Lower leg skin (tissue), 4 donors: ENCODE measurements at regions not wholly inside any gene's neighbourhood (a gene's known extent, or its start where the extent isn't known, plus 50 kb on each side); places are given as distances from the start of the nearest gene placed in this dataset.

ENCODE experiments used
- DNase-seq, 2 donors: peaks; one replicate each; pipeline ENCODE4 v3.0.0-alpha.2; 2019; ENCODE audit warnings: low spot score in 2 of 2
- H3K4me3 ChIP-seq: fragments of 200-600 bp; sonication (generic); 2 replicates; pipeline ENCODE4 v1.5.1; 2017; ENCODE audit warnings: mild to moderate bottlenecking, low read depth; ENCODE audit not compliant: poor library complexity, severe bottlenecking
- POLR2A ChIP-seq, 2 donors: fragments of 450-650 bp; IDR thresholded peaks; one replicate each; pipeline ENCODE4 v1.6.1; 2016 to 2017; ENCODE audit warnings: antibody characterized with exemption in 2 of 2, mild to moderate bottlenecking in 1 of 2, moderate library complexity in 1 of 2
- WGBS, 2 donors: methylation state at CpG; one replicate each; pipeline ENCODE4 v1.1.5; 2018; 5-methylcytosine and 5-hydroxymethylcytosine counted together
- intact Hi-C: fragments of 100-400 bp; cut with DNase I; formaldehyde crosslinking; loops from one replicate; pipeline ENCODE4 v1.15.0; 2023; ENCODE audit warnings: low total_unique reads
- TF ChIP-seq, protein P1 (sequence below), 3 donors: fragments of 450-650 bp; IDR thresholded peaks; one replicate each; pipeline ENCODE4 v1.5.1; 2016; ENCODE audit warnings: antibody characterized with exemption in 3 of 3, mild to moderate bottlenecking in 3 of 3, moderate library complexity in 2 of 3

DNA sequence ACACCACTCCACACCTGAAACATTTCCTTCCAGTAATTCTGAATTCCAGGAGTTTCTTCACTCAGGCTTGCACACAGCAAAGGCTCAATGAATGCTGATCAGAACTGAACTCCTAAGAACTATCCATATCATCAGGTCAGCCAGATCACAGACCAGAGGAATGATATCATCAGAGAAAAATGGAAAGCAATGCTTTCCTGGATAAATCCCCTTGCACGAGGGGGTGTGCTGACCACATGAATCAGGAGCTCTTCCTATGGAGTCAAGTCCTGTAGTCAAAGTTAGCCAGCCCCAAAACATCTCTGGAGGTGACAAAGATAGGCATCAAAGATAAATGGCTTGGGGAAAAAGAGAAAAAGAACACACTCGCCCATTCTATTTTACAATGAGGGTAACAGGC lies 83.8 kb upstream of the ACVR2A start:
- WGBS, 2 donors, result 74 to 87% methylated on average over 2 of the region's 2 CpGs
- intact Hi-C loops, result no loop called here
- no peak for DNase-seq
- no peak overlapping the region for H3K4me3 ChIP-seq
- TF ChIP-seq, protein P1, sequence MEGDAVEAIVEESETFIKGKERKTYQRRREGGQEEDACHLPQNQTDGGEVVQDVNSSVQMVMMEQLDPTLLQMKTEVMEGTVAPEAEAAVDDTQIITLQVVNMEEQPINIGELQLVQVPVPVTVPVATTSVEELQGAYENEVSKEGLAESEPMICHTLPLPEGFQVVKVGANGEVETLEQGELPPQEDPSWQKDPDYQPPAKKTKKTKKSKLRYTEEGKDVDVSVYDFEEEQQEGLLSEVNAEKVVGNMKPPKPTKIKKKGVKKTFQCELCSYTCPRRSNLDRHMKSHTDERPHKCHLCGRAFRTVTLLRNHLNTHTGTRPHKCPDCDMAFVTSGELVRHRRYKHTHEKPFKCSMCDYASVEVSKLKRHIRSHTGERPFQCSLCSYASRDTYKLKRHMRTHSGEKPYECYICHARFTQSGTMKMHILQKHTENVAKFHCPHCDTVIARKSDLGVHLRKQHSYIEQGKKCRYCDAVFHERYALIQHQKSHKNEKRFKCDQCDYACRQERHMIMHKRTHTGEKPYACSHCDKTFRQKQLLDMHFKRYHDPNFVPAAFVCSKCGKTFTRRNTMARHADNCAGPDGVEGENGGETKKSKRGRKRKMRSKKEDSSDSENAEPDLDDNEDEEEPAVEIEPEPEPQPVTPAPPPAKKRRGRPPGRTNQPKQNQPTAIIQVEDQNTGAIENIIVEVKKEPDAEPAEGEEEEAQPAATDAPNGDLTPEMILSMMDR (IDR thresholded peaks at IDR 0.05), result no peak
- TF ChIP-seq POLR2A (IDR thresholded peaks at IDR 0.05), result no peak

DNA sequence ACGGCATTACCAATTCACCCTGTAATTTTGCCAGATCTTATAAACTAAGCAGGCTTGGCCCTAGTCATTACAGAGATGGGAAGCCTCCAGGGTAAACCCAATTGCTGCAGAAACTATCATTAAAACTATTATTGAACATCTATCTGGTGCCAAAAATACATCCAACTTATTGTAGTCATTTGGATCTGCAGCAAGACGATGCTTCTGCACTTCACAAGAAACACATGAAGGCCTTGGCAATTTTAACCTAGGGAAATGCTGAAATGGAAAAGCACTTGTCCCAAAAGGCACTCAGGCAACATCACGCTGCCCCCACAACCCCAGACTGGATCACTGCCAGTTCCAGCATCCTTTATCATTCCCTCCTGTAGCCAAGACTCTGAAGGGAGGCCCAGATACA lies 85.3 kb upstream of the ACVR2A start:
- no peak overlapping the region for H3K4me3 ChIP-seq
- 33 to 57% methylated on average over 3 of the region's 3 CpGs for WGBS, 2 donors
- intact Hi-C loops, result no loop called here
- DNase-seq, result no peak
- no peak for TF ChIP-seq POLR2A (IDR thresholded peaks at IDR 0.05)
- TF ChIP-seq, protein P1 (IDR thresholded peaks at IDR 0.05), result no peak

DNA sequence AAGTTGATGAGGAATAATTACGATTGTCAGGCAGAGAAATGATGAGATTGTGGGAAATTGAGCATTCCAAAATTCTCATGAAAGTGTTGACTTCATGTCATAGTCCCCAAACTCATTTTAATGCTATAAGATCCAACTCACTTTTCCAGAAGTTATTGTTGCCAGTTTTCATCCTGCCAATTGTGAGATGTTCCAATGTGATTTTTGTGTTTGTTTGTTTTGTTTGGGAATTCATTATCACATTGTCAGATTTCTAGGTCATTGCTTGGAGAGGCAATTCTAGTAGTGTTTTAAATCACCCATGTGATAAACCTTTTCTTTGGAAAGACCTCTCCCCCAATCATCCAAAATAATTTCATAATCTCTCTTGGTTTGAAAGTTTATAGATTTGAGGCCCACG lies 86.0 kb upstream of the ACVR2A start:
- no peak overlapping the region for H3K4me3 ChIP-seq
- TF ChIP-seq, protein P1 (IDR thresholded peaks at IDR 0.05), result no peak
- TF ChIP-seq POLR2A (IDR thresholded peaks at IDR 0.05), result no peak
- no peak for DNase-seq
- 75 to 79% methylated on average over 2 of the region's 2 CpGs for WGBS, 2 donors
- intact Hi-C loops, result no loop called here

DNA sequence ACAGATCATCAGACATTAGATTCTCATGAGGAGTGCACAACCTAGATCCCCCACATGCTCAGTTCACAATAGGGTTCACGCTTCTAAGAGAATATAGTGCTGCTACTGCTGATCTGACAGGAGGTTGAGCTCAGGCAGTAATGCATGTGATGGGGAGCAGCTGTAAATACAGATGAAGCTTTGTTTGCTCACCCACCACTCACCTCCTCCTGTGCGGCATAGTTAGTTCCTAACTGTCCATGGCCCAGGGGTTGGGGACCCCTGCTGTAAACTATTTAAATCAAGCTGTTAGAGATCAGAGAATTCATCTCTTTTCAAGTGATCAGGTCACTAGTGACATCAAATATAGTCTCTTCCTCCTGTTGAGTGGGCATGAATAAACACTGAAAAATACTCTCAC lies 88.8 kb upstream of the ACVR2A start:
- no peak for DNase-seq
- H3K4me3 ChIP-seq, result no peak overlapping the region
- 81 to 92% methylated on average over 2 of the region's 2 CpGs for WGBS, 2 donors
- TF ChIP-seq POLR2A (IDR thresholded peaks at IDR 0.05), result no peak
- TF ChIP-seq, protein P1 (IDR thresholded peaks at IDR 0.05), result no peak
- intact Hi-C loops, result no loop called here

DNA sequence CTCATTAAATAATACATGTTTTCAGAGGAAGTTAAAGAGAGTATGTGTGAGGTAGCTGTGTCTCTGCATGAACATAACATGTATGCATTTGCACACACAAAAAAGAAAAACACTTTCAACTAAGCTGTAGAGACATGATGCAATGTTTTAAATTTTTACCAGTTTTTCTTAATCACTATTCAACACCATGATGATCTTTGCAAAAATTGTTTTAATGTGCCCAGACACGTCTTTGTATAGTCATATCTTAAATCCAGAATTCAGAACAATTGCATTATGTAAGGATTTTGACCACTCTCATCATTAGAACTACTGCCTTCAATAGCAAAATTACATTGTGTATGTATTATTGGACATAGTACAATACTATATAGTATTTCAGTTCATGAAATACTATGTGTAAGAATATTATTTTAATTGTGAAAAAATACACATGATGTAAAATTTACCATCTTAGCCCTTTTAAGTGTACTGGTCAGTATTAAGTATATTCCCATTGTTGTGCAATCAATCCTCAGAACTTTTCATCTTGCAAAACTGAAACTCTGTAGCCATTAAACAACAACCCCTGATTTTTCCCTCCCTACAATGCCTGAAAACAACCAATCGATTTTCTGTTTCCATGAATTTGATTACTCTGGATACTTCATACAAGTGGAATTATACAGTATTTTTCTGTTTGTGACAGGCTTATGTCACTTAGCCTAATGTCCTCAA lies 104.5 kb upstream of the ACVR2A start:
- intact Hi-C loops, result no loop called here
- no peak for DNase-seq
- no peak overlapping the region for H3K4me3 ChIP-seq
- TF ChIP-seq POLR2A (IDR thresholded peaks at IDR 0.05), result no peak
- TF ChIP-seq, protein P1 (IDR thresholded peaks at IDR 0.05), result no peak
- 72 to 74% methylated on average over 2 of the region's 2 CpGs for WGBS, 2 donors

DNA sequence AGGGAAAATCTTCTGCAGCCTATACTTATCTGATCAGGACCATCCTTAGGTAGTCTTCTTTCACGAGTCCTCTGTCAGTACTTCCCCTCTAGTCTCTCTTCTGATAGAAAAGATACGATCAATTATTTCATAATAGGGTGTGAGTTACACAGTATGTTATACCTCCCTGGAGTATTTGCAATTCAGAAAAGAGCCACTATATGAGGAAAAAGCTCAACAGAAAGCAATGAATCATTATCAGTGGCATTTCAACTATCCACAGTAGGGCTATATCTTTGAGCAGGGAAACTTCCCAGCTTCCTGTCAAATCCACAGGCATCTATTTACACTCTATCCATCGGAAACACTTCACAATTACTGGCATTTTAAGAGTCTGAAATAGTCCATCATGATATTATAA lies 105.3 kb upstream of the ACVR2A start:
- intact Hi-C loops, result no loop called here
- TF ChIP-seq POLR2A (IDR thresholded peaks at IDR 0.05), result no peak
- TF ChIP-seq, protein P1 (IDR thresholded peaks at IDR 0.05), result no peak
- 55 to 74% methylated on average over 3 of the region's 3 CpGs for WGBS, 2 donors
- H3K4me3 ChIP-seq, result no peak overlapping the region
- DNase-seq, result no peak
